HEK293T (cell line): ENCODE measurements at regions not wholly inside any gene's neighbourhood (a gene's known extent, or its start where the extent isn't known, plus 50 kb on each side); places are given as distances from the start of the nearest gene placed in this dataset.

ENCODE experiments used
- CTCF ChIA-PET: fragments of 350-600 bp; formaldehyde crosslinking; extraction: SDS; loops from one replicate; lab custom pipeline; 2021; ENCODE audit warnings: antibody characterized with exemption, inconsistent platforms; lab: Yijun Ruan, JAX
- POLR2A ChIA-PET: fragments of 350-600 bp; formaldehyde crosslinking; extraction: SDS; loops from one replicate; lab custom pipeline; 2020; ENCODE audit warnings: antibody characterized with exemption, inconsistent platforms; lab: Yijun Ruan, JAX
- DNase-seq: peaks from one replicate; pipeline ENCODE4 v3.0.0; 2012; ENCODE audit warnings: mixed read lengths; ENCODE audit errors: extremely low spot score
- ARNT ChIP-seq: fragments of 450-650 bp; IDR thresholded peaks from 2 replicates; pipeline ENCODE4 v1.6.1; 2017; ENCODE audit warnings: mild to moderate bottlenecking
- BHLHE40 ChIP-seq: fragments of 450-650 bp; IDR thresholded peaks from 2 replicates; pipeline ENCODE4 v1.6.1; 2016; ENCODE audit warnings: mild to moderate bottlenecking, moderate library complexity, borderline replicate concordance
- CTBP1 ChIP-seq: fragments of 450-650 bp; IDR thresholded peaks from 2 replicates; pipeline ENCODE4 v1.6.1; 2016; ENCODE audit warnings: borderline replicate concordance
- ELF4 ChIP-seq: fragments of 450-650 bp; IDR thresholded peaks from 2 replicates; pipeline ENCODE4 v1.6.1; 2017; ENCODE audit warnings: antibody characterized with exemption
- FOXA1 ChIP-seq: fragments of 450-650 bp; IDR thresholded peaks from 2 replicates; pipeline ENCODE4 v1.6.1; 2016; ENCODE audit warnings: mild to moderate bottlenecking
- FOXK2 ChIP-seq: fragments of 450-650 bp; IDR thresholded peaks from 2 replicates; pipeline ENCODE4 v1.6.1; 2016; ENCODE audit warnings: mild to moderate bottlenecking
- FOXM1 ChIP-seq: fragments of 450-650 bp; IDR thresholded peaks from 2 replicates; pipeline ENCODE4 v1.6.1; 2017; ENCODE audit warnings: mild to moderate bottlenecking, borderline replicate concordance
- HDGF ChIP-seq: fragments of 450-650 bp; IDR thresholded peaks from 2 replicates; pipeline ENCODE4 v1.6.1; 2017; ENCODE audit warnings: antibody characterized with exemption, borderline replicate concordance
- L3MBTL2 ChIP-seq: fragments of 450-650 bp; conservative IDR thresholded peaks from 2 replicates; pipeline ENCODE4 v1.6.1; 2016; ENCODE audit warnings: mild to moderate bottlenecking
- LEF1 ChIP-seq: fragments of 450-650 bp; IDR thresholded peaks from 2 replicates; pipeline ENCODE4 v1.6.1; 2017; ENCODE audit warnings: mild to moderate bottlenecking, borderline replicate concordance
- NFRKB ChIP-seq: fragments of 450-650 bp; IDR thresholded peaks from 2 replicates; pipeline ENCODE4 v1.6.1; 2016; ENCODE audit warnings: mild to moderate bottlenecking, moderate library complexity
- SP1 ChIP-seq: fragments of 450-650 bp; IDR thresholded peaks from 2 replicates; pipeline ENCODE4 v1.6.1; 2017
- SUZ12 ChIP-seq: fragments of 450-650 bp; IDR thresholded peaks from 2 replicates; pipeline ENCODE4 v1.6.1; 2016; ENCODE audit warnings: mild to moderate bottlenecking
- TARDBP ChIP-seq: fragments of 450-650 bp; IDR thresholded peaks from 2 replicates; pipeline ENCODE4 v1.6.1; 2016
- ZNF384 ChIP-seq: fragments of 450-650 bp; IDR thresholded peaks from 2 replicates; pipeline ENCODE4 v1.6.1; 2016
- TF ChIP-seq, protein P1 (sequence below): fragments of 450-650 bp; IDR thresholded peaks from 2 replicates; pipeline ENCODE4 v1.6.1; 2016

DNA sequence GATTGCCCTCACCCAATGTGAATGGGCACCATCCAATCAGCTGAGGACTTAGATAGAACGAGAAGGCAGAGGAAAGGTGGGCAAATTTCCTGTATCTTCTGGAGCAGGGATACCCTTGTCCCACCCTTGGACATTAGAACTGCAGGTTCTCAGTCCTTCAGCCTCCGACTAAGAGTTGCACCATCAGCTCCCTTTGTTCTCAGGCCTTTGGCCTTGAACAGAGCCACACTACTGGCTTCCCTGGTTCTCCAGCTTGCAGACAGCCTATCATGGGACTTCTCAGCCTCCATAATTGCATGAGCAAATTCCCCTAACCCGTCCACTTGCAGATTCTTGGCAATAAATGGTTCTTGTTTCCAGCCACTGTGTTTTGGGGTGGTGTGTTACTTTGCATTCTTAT, 102.4 kb downstream of the LSM3 start:
- no peak for DNase-seq
- TF ChIP-seq L3MBTL2 (no peak), ARNT (no peak), FOXM1 (no peak), SP1 (no peak), ZNF384 (no peak), HDGF (no peak), BHLHE40 (no peak), ELF4 (no peak), CTBP1 (no peak)
- TF ChIP-seq, protein P1, sequence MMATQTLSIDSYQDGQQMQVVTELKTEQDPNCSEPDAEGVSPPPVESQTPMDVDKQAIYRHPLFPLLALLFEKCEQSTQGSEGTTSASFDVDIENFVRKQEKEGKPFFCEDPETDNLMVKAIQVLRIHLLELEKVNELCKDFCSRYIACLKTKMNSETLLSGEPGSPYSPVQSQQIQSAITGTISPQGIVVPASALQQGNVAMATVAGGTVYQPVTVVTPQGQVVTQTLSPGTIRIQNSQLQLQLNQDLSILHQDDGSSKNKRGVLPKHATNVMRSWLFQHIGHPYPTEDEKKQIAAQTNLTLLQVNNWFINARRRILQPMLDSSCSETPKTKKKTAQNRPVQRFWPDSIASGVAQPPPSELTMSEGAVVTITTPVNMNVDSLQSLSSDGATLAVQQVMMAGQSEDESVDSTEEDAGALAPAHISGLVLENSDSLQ: no peak
- ChIA-PET CTCF (no interaction called here), POLR2A (no interaction called here)

DNA sequence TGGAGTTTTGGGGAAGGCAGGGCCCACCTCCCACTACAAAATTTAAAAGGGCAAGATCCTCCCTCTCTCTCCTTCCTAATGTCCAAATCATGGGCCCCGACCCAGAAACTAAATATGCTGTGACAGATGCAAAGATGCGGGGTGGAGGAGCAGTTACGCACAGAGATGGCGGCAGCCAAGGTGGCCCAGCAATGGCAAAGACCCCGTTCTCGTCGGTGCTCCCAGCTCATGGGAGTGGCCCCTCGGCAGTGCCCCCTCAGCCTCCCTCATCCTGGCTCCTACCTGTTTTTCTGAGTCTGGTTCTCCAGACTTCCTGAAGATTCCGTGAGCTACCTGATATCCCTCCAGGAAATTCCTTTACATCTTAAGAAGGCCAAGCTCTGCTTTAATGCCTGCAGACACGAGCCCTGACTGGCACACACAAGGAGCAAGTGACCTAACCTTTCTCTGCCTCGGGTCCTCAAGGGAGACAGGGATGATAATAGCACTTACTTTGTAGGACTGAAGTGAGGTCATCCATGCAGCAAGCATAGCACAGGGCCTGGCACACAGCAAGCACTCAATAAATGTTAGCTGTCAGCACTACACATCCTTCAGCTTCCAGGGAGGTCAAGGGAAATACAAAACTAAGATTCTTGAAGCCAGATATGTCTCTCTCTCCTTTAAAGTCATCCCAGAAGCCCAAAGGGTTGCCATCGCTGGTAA, 103.5 kb downstream of the LSM3 start:
- TF ChIP-seq, protein P1: no peak
- TF ChIP-seq HDGF: no peak
- no peak for TF ChIP-seq ELF4
- TF ChIP-seq FOXM1: no peak
- TF ChIP-seq TARDBP: no peak
- TF ChIP-seq CTBP1: no peak
- no peak for TF ChIP-seq NFRKB
- TF ChIP-seq ARNT: no peak
- no peak for TF ChIP-seq LEF1
- TF ChIP-seq SUZ12: no peak
- TF ChIP-seq BHLHE40: no peak
- TF ChIP-seq FOXA1: no peak
- no peak for TF ChIP-seq FOXK2
- TF ChIP-seq SP1: no peak
- no peak for TF ChIP-seq L3MBTL2
- TF ChIP-seq ZNF384: no peak
- no peak for DNase-seq
- ChIA-PET POLR2A (no interaction called here), CTCF (no interaction called here)

DNA sequence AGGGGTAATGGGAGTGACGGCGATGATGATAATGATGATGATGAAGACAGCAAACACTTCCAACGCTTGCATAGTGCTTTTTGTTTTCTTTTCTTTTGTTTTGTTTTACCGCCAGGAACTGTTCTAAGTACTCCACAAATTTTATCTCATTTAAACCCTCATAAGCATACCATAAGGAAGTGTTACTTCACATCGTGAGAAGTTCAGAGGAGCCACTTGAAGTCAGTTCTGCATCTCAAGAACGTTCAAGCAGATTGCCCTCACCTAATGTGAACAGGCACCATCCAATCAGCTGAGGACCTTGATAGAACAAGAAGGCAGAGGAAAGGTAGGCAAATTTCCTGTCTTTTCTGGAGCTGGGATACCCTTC, 104.1 kb downstream of the LSM3 start:
- POLR2A ChIA-PET: no interaction called here
- no peak for DNase-seq
- CTCF ChIA-PET: no interaction called here
- TF ChIP-seq FOXK2 (no peak), SP1 (no peak), ARNT (no peak), L3MBTL2 (no peak), CTBP1 (no peak), ZNF384 (no peak), NFRKB (no peak), SUZ12 (no peak), LEF1 (no peak), BHLHE40 (no peak), FOXA1 (no peak), FOXM1 (no peak), ELF4 (no peak), TARDBP (no peak)

DNA sequence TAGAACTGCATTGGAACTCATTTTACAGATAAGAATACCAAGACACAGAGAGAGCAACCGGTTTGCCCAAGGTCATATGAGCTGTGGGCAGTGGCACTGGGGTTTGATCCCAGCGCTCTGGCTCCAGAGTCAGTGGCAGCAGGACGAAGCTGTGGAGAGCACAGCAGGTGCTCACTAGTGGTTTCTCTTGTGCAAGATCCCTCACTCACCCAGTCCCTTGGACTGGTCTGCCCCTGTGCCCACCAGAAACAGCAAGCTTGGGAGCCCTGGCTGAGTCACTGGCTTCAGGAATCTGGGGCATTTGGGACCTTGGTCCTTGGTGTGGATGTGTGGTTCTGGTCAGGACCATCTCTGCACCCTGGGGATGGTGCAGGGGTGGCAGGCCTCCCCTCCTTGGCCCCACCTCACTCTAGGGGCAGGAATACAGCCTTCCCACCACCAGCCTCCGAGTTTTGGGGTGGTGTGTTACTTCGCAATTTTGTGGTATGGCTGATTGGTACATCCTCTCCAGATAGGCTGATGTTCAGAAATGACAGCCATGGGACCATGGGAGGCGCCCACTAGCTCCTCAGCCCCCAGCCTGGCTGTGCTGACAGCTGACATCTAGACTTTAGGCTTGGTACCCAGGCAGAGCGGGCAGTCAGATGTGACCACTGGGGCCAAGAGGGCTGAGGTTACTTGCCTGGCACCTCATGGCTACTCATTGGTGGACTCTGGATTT, 104.6 kb downstream of the LSM3 start:
- CTCF ChIA-PET: no interaction called here
- no peak for DNase-seq
- POLR2A ChIA-PET: no interaction called here
- TF ChIP-seq HDGF: no peak
- no peak for TF ChIP-seq NFRKB
- no peak for TF ChIP-seq SUZ12
- TF ChIP-seq LEF1: no peak
- TF ChIP-seq BHLHE40: no peak
- no peak for TF ChIP-seq L3MBTL2
- no peak for TF ChIP-seq CTBP1
- no peak for TF ChIP-seq TARDBP
- no peak for TF ChIP-seq ARNT
- no peak for TF ChIP-seq SP1
- TF ChIP-seq FOXK2: no peak
- TF ChIP-seq ZNF384: no peak
- TF ChIP-seq FOXA1: no peak
- TF ChIP-seq, protein P1: no peak
- TF ChIP-seq ELF4: no peak
- TF ChIP-seq FOXM1: no peak

DNA sequence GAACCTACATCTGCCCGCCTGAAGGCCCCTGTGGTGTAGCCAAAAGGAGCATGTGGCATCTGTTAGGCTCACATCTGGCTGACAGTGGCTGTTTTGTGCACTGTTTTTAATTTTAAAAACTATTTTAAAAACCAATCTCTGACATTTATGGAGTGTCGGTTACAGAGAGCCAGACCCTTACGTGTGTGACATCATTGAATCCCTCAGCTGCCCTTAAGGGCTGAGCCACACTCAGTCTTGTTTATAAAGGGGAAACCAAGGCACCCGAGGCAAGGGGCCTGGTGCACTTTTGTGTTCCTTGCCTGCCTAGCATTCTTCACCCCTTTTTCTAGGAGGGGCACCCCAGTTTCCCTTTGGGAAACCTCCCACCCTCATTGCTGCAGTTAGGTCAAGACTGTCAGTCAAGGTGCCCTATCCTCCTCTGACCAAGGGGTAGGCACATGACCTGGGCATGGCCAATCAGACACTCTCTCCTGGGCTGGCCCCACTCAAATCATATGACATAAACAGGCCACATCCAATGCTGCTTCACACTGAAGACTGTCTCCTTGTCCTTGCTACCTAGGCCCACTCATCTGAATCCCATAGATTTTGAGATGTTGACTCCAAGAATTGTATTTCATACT, 105.3 kb downstream of the LSM3 start:
- POLR2A ChIA-PET: interaction anchor here (0.6 kb wide), 1 partner anchor 93 kb away, joined by 3 read pairs; no protein-coding TSS in a partner anchor
- CTCF ChIA-PET: no interaction called here

More for the DNA sequence above, 105.3 kb downstream of the LSM3 start:
- TF ChIP-seq HDGF: no peak
- TF ChIP-seq FOXK2: no peak
- TF ChIP-seq, protein P1: no peak
- no peak for TF ChIP-seq ELF4
- TF ChIP-seq SP1: no peak
- no peak for TF ChIP-seq BHLHE40
- TF ChIP-seq FOXM1: no peak
- TF ChIP-seq LEF1: no peak
- no peak for TF ChIP-seq ARNT
- DNase-seq: no peak
